RWPE1 (cell line): ENCODE measurements at regions not wholly inside any gene's neighbourhood (a gene's known extent, or its start where the extent isn't known, plus 50 kb on each side); places are given as distances from the start of the nearest gene placed in this dataset.

Experiments
- CTCF ChIA-PET: fragments of 350-600 bp; sonication (Branson Sonifier 250); formaldehyde crosslinking; extraction: SDS; loops from one replicate; lab custom pipeline; 2021; lab: Yijun Ruan, JAX
- POLR2A ChIA-PET: fragments of 400-600 bp; formaldehyde crosslinking; extraction: SDS; loops from one replicate; lab custom pipeline; 2020; ENCODE audit warnings: antibody characterized with exemption; ENCODE audit not compliant: low non-redundant PET; lab: Yijun Ruan, JAX
- DNase-seq: peaks from one replicate; pipeline ENCODE4 v3.0.0; 2012; ENCODE audit warnings: low spot score
- H3K27ac ChIP-seq: fragments of 450-650 bp; 2 replicates; pipeline ENCODE4 v1.5.1; 2017
- CTCF ChIP-seq: fragments of 450-650 bp; conservative IDR thresholded peaks from 2 replicates; pipeline ENCODE4 v1.5.1; 2017; ENCODE audit warnings: low read depth, mild to moderate bottlenecking

- ChIA-PET CTCF (interaction anchor here (0.6 kb wide), 1 partner anchor 318 kb away, joined by 4 read pairs; no protein-coding TSS in a partner anchor), POLR2A (no interaction called here)
- DNase-seq = no peak
- H3K27ac ChIP-seq = no peak overlapping the region
- no peak for TF ChIP-seq CTCF
Observed at GRCh38 chr6:138608896-138609295, 109.6 kb upstream of the NHSL1 start.

GRCh38 chr6:138609801-138610430, 110.6 kb upstream of the NHSL1 start:
- CTCF ChIA-PET = interaction anchor here (0.7 kb wide), 1 partner anchor 933 kb away, joined by 3 read pairs; no protein-coding TSS in a partner anchor
- no peak overlapping the region for H3K27ac ChIP-seq
- TF ChIP-seq CTCF = no peak
- no peak for DNase-seq
- POLR2A ChIA-PET = no interaction called here

- no peak for TF ChIP-seq CTCF
- H3K27ac ChIP-seq = no peak overlapping the region
- no peak for DNase-seq
- POLR2A ChIA-PET = no interaction called here
- CTCF ChIA-PET = interaction anchor here (0.6 kb wide), 1 partner anchor 143 kb away, joined by 3 read pairs; no protein-coding TSS in a partner anchor
Observed at GRCh38 chr6:138610816-138611215, 111.5 kb upstream of the NHSL1 start.

- ChIA-PET POLR2A (no interaction called here), CTCF (interaction anchor here (0.6 kb wide), 1 partner anchor 96 kb away, joined by 8 read pairs; no protein-coding TSS in a partner anchor)
- TF ChIP-seq CTCF = no peak
- no peak for DNase-seq
- H3K27ac ChIP-seq = no peak overlapping the region
Observed at GRCh38 chr6:138614151-138614550, 114.9 kb upstream of the NHSL1 start.

GRCh38 chr6:138618168-138618567, 118.9 kb upstream of the NHSL1 start:
- H3K27ac ChIP-seq = no peak overlapping the region
- CTCF ChIA-PET = no interaction called here
- POLR2A ChIA-PET = no interaction called here
- no peak for DNase-seq
- TF ChIP-seq CTCF = no peak

GRCh38 chr6:138620630-138621029, 121.3 kb upstream of the NHSL1 start:
- ChIA-PET CTCF (interaction anchor here (0.7 kb wide), 1 partner anchor 72 kb away, joined by 3 read pairs; no protein-coding TSS in a partner anchor), POLR2A (no interaction called here)
- no peak for TF ChIP-seq CTCF
- H3K27ac ChIP-seq = no peak overlapping the region
- no peak for DNase-seq
